GM18868 (cell line): ENCODE measurements at regions not wholly inside any gene's neighbourhood (a gene's known extent, or its start where the extent isn't known, plus 50 kb on each side); places are given as distances from the start of the nearest gene placed in this dataset.
A peak's percentile ranks its signal among the peaks of the same experiment; 100 is the strongest.

ENCODE experiments used
- ATAC-seq: cut with Tn5 transposase; IDR thresholded peaks from one replicate; pipeline ENCODE4 v1.9.1; 2021; ENCODE audit warnings: mild to moderate bottlenecking, moderate library complexity; ENCODE audit not compliant: unreplicated experiment

DNA sequence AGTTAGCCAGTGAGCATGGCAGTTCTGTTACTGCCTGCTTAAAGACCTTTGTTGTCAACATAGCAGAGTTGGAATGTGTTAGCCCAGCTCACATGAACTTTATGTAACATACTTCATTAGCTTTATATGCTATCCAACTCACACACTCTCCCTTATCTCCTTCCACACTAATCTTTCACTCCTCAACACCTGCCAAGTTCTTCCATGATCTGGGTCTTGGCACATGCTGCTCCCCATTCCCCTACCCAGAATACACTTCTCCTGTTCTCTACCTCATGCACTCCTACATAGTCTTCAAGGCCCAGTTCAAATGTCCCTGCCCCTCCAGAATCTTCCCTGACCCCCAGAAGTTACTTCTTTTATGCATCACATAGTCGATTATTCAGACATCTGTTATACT lies 179.3 kb downstream of the KATNAL1 start:
- no peak for ATAC-seq

DNA sequence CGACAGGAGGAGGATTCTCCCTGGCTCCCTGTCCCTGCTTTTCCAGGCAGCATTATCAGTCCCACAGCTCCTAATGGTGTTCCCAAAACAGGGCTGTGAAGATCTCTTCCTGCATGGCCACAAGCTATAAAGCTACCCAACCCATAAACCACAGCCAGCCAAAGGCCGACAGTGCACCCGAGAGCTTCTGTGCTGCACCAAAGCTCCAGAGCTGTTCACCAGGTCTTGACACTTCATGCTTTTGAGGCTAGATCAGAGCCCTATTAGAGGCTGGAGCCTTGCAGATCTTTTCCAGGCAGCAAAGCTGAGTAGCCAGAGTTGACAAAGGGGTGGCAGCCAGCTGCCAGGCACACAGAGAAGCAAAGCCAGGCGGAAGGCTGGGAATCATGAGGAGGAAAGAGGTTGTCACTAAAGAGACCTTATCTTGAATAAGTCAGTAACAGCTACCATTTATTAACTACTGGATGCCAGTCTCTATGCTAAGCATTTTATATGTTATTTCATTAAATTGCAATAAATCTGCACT lies 180.4 kb downstream of the KATNAL1 start:
- ATAC-seq = no peak

DNA sequence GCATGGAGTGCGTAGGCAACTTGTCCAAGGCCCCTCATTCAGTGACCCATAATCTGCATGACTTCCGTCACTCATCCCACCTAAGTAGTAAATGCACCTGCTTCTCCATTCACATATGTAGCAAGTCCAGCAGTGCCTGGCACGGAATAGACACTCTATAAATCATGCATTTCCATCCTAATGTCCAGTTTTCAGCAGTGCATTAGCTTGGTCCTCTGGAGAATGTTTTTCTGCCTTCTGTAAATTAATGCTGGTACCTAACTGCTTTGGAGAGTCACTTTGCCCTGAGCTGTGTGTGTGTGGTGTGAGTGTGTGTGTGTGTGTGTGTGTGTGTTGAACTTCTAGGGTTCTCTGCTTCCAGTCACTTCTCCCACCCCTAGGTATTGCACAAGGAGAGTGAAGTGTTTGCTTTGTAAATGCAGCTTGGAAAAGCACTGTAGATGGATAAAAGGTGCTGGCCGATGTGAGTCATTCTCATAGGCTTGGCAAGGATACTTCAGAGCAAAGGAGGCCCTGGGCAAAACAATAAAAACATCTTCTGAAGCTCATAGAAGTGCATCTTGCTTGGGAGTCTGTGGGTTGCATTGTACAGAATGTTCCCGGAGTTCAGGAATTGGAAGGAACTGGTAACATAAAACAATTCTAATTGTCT lies 181.8 kb downstream of the KATNAL1 start:
- ATAC-seq = no peak

DNA sequence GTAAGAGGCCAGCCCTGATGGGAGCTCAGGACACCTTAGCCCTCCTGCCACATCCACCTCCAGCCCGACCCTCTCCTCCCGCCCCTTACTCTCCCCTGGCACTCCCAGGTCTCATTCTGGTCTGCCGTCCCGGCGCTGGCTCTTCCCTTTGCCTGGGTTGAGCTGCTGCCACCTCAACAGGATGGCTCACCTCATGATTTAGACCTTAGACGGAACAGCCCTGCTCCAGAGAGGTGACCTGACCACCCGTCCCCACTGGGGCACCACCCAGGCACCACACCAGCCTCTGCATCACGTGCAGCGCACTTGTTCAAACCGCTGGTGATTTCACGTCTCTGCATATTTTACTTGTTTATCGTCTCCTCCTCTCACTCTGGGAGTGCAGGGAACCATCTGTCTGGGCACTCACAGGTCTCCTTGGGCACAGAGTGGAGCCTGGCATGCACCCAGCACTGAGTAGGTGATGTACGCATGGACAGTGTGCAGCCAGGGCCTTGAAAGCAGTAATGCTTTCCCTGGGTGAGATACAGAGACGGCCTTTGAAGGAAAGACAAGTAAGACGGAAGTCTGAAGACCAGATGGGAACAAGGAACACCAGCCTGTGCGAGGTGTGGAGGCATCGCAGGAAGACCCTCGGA lies 183.1 kb downstream of the KATNAL1 start:
- ATAC-seq = no peak

DNA sequence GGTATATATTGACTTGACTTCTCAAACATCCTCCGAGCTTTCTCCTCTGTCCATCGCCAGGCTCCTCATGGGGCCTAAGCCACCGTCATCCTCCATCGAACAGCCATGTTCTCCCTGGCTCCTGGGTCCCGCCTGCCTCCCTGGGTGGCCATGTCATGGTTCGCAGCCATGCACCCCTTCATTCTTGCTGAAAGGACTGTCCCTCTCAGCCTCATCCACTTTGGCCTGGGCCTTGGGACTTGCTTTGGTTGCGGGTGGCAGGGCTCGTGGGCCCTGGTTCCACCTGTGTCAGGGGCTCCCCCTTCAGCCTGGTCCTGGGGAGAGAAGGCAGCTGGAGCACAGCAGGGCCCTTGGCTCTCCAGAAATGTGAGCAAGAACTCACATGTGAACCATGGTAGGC lies 183.8 kb downstream of the KATNAL1 start:
- ATAC-seq = no peak

DNA sequence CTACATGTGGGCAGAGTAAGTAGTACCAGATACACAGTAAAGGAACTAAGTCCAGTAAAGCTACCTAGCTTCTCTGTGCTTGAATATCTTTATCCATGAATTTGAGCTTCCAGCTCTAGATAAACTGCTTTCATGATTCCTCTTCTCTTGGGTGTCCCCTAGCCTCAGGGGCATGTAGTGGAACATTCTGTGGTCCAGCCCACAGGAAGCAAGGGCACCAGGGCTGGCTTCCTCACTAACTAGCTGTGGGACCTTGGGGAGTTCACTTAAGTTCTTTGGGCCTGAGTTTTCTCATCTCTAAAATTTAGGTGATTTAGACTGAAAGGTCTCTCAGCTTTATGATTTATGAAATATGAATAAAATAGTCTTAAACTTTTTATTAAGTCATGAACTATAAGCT lies 185.7 kb downstream of the KATNAL1 start:
- ATAC-seq = no peak

DNA sequence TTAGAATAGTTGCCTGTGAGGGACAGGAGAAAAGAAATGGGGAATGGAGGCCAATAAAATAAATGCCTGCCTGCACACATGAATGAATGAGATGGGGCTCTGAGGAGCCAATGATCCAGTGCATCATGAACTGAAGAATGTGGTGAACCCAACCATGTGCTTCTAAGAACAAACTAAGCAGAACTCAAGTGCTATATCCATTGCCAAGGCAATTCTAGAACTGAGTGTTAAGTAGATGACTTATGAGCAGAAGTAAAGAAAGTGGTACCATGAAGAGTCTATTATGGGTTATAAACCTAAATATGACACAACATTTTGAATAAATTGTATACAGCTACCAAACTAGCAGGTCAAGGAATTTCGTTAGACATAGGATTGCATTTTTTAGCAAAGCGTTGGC lies 186.1 kb downstream of the KATNAL1 start:
- no peak for ATAC-seq

DNA sequence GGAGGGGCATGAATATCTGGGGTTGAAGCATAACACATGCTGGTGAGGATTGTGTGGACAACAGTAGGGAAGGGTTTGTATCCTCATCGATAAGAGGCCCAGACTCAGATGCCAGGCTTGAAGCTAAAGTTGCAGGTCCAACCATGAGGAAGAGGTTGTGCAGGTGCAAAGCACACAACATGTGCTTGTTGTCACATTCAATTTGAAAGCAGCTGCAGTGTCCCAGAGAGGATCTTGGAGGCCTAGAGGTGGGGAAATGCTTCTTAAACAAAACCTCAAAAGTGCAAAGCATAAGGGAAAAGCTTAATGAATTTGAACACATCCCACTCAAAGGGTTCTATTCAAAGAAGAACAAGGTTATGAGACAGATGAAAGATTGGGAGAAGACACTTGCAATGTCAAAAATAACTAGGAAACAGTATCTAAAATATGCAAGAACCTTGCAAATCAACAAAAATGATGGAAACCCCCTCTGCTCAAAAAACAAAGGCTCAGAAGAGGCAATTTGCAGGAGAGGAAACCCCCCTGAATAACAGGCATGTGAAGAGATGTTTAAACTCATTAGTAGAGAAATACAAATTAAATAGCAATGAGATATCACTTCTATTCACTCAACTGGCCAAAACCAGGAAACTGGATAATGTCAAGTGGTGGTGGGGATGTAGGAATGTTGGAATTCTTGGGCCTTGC lies 187.1 kb downstream of the KATNAL1 start:
- ATAC-seq = peak; percentile 35

DNA sequence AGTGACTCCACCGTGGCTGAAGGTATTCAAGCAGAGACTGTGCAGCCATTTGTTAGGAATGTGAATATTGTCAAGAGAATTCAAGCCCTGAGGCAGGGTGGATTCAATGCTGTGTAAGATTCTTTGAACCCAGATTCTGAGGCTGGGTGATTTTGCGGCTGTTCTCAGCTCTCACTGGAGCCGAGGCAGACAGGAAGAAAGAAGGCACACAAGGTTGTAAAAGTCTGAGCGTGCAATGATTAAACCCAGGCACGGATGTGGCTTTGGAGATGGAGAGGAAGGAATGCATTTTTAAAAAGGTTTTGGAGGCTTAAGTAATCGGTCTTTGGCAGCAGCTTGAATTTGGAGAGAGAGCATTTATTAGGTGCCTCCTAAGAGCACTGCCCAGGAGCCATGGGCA lies 187.9 kb downstream of the KATNAL1 start:
- no peak for ATAC-seq

DNA sequence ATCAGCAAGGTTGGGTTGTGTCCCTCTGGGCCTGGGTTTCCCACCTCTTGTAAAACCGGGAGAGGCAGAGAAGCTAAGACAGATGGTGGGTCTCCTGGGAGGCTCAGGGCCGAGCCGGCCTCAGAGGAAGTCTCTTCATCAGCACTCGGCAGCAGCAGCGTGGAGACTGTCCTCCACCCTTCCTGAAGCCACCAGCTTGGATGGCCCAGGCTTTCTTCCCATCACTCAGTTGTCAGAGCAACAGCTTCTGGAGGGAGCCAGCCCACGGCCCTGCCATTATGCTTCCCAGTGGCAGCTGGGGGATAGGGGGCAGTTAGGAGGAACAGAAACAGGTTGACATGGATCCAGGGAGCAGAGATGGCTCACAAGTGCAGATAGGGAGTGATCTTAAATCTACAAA lies 191.0 kb downstream of the KATNAL1 start:
- ATAC-seq = no peak

DNA sequence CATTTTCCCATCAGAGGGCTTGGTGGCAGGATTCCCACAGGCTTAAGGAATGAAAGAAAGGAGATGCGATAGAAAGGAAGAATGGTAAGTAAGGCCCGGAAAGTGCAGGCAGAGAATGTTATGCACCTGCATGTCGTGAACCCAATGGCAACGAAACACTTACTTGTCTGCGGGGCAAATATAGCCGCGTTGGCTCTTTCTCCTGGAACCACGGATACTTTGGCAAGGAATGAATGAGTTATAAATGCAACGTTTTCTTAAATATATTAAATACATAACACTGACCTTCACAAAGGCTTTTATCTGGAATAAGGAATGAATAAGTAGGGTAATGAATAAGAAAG lies 192.1 kb downstream of the KATNAL1 start:
- no peak for ATAC-seq

DNA sequence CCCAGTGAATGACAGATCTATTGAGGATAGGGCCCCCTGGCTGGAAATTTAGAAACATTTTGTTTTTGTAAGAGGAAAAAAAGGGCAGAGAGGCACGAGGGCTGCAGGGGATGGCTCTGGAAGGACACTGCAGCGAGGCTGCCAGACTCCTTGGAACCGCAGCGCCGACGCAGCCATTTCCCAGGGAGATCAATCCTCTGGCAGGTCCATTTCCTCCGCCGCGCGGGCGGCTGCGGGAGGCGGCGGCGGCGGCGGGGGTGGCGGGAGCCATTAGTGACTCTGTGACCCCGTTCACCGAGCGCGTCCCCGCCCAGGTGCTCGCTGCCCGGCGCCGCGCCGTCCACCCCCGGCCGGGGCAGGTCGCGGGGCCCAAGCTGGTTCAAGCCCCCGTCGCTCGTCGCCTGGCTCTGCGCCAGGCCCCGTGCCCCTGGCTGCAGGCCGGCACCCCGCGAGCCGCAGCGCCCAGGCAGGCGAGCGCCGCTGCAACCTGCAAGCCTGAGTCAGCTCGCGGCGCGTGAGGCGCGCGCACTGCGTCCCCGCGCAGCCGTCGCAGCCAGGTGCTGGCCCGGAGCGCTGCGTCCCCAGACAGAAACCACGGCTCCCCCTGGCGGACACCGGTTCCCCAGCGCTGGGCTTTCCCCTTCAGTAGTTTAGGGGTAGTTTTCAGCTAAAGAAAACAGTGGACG lies 192.6 kb downstream of the KATNAL1 start:
- peak; percentile 79 for ATAC-seq

DNA sequence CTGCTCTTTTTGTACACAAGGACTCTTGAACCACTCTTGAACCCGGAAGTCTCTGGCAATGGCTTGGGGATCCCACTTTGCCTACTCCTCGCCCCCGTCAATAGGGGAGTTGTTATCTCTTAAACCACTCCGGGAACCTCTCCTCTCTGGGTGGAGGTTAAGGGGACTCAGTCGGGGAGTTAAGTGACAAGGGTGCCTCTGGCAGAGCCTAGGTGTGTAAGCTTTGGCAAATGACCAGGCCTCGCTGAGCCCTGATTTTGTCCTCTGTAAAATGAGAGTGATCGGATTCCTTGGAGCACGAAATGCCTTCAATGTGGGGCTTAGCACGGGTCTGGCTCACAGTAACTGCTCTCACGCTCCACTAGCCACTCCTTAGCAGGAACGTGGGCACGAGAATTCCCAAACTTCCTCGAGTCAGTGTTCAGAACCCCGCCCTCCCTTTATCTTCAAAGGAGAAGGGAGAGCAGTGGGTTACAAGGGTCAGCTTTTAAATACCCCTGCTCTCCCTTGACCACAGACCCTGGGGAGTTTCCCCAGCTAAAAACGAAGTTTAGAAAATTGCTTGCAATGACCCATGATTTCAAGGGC lies 193.3 kb downstream of the KATNAL1 start:
- ATAC-seq = peak; percentile 2

DNA sequence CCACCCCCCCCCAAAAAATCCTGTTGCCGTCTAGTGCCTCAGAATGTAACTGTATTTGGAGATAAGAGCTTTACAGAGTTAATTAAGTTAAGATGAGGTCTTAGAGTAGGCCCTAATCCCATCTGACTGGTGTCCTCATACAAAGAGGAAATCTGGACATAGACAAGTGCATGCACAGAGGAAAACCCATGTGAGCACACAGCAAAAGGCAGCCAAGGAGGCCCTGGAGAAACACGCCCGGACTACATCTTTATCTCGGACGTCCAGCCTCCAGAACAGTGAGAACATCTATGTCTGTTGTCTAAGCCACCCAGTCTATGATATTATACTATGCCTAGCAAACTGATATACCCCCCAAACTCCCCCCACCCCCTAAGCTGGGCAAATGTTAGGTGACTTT lies 193.8 kb downstream of the KATNAL1 start:
- no peak for ATAC-seq

DNA sequence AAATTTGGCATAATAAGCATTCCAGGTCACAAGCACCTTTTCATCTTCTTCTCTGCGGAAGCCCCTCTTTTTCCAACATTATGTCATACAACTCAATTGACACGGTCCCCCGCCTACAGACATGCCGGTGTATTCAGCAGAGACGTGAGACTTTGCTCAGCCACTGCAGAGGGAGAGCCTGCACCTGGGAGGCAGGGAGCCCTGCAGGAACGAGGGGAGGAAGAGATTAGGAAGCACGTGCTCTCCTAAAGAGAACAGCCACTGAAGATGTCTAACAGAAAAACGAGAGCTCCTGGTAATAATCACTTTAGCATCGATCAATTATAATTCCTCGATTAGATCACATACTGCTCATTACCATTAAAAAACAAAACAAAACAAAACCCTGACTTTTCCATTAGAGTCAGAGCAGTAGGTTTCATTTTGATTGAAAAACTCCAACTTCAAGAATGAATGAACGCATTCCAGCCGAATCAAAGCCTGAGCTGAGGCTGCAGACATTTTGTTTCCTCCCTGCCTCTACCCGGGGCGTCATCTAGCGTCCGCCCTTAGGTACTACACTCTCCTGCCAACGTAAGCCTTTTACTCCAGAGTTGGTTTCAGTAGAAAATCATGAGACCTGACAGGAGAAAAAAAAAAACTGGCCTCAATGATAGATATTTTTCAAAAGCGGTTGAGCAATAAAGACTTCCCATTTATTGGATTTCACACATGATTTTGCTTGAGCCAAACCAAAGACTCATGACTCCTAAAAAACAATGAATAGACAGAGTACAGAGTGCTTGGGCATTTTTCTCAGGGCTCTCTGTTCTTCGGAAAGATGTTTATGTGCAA lies 194.5 kb downstream of the KATNAL1 start:
- peak; percentile 41 for ATAC-seq

DNA sequence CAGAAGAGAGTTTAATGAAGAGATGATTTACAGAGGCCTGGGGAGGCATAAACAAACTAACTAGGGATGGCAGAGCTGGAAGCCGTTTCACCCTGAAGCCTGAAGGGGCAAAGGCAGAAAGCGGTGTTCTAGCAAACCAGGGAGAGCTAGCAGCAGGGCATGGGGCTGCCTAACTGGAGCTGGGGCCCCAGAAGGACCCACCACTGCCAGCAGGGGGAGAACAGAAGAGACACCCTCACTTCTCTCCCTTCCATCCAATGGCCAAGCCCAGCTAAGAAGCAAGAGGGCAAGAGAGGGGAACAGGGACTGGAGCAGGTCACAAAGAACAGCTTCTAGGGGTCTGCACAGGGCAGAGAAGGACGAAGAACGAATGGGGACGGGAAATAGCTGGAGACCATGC lies 195.5 kb downstream of the KATNAL1 start:
- no peak for ATAC-seq

DNA sequence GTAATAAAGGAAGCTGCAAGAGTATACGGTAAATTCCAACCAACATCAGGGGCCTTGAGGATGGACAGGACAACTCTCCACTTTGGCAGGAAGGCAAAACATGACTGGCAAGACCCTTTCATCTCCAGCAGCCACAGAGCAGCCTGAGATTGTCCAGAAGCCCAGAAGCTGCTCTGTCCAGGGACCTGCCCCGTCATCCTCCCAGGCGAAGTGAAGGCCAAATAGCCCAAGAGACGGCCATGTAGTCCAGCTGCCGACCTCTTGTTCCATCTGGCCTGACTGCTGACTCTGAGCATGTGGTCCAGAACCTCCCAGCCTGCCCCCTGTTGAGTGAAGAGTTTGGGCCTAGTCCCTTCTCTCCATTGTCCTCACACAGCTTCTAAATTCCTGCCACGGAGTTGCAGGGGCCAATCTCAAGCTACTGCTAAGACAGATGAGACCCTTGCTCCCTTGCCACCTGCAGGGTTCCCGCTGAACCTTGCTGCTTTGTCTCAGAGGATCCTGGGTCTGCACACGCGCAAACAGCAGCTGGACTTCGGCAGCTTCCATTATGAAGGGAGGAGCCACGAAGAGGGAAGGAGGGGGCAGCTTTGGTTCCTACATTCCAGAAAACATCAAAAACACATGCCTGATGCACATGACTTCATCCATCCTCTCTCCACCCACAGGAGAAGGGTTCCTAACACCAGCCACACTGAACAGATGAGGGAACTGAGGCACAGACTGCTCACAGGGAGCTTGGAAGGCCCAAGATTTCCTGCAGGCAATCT lies 196.9 kb downstream of the KATNAL1 start:
- no peak for ATAC-seq

DNA sequence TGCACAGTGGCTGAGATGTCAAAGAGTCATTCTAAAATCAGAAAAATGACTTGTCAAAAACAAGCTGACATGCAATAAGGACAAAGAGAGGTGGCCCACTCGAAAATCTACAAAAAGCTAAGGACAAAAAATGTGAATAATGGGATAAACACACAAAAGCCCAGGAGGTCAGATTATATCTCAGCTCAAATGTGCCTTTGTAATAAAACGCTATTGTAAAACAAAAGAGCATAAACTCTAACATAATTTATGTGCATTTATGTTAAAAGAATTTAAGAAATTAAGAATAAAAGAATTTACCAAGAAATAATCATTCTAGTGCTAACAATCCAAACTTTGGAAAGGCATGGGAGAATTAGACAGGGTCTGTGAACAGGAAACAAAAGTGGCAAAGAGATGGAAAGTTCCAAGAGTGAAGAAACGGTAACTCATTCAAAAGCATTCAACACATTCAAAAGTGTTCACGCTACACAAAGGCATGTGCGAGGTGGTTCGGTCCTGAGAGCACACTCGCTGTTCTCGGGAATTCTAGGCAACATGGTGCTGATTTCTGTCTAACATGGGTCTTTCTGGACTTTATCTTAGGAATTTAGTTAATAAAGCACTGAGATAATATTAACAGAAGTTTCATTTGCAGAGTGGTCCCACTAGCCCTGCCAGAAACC lies 197.7 kb downstream of the KATNAL1 start:
- no peak for ATAC-seq

DNA sequence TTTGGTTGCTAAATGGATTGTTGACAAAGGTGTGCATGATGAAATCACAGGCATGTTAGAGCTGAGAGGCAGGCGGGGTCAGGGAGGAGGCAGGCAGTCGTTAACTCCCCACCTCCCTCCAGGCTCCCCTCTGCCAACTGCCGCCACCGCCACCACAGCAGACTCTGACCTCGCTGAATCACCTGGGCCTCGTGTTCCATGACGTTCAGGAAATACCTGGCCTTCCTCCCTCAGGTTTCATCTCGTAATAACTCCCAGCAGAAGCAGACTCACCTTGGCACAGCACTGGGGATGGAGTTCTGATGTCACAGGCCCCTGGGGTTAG lies 198.5 kb downstream of the KATNAL1 start:
- ATAC-seq = no peak
